Activated CD4-positive, alpha-beta memory T cell treated with anti-CD3 and anti-CD28 coated beads for 36 hours (primary cell): ENCODE measurements at regions not wholly inside any gene's neighbourhood (a gene's known extent, or its start where the extent isn't known, plus 50 kb on each side); places are given as distances from the start of the nearest gene placed in this dataset.
"Not testable (repeated sequence)": the region's sequence is repeated elsewhere in the genome, so short reads cannot be mapped to it uniquely, and the experiment has no call there.

ENCODE experiments used
- CTCF ChIA-PET: fragments of 350-600 bp; sonication (Branson Sonifier 250); formaldehyde crosslinking; loops from one replicate; lab custom pipeline; 2021; ENCODE audit warnings: antibody characterized with exemption, inconsistent platforms; lab: Charles Lee
- POLR2A ChIA-PET: fragments of 350-600 bp; sonication (Branson Sonifier 250); formaldehyde crosslinking; loops from one replicate; lab custom pipeline; 2021; ENCODE audit warnings: antibody characterized with exemption; lab: Charles Lee
- DNase-seq: peaks from one replicate; pipeline ENCODE4 v3.0.0-alpha.2; 2020
- H3K27ac Mint-ChIP-seq: one replicate; pipeline ENCODE4 v1.8.0; 2021; ENCODE audit warnings: mixed read lengths
- H3K27me3 Mint-ChIP-seq: one replicate; pipeline ENCODE4 v1.8.0; 2021; ENCODE audit warnings: mixed read lengths
- H3K36me3 Mint-ChIP-seq: one replicate; pipeline ENCODE4 v1.8.0; 2021; ENCODE audit warnings: mixed read lengths
- H3K4me1 Mint-ChIP-seq: one replicate; pipeline ENCODE4 v1.8.0; 2021; ENCODE audit warnings: low read depth, mixed read lengths
- H3K4me3 Mint-ChIP-seq: one replicate; pipeline ENCODE4 v1.8.0; 2021; ENCODE audit warnings: mild to moderate bottlenecking, mixed read lengths
- H3K9me3 Mint-ChIP-seq: one replicate; pipeline ENCODE4 v1.8.0; 2021; ENCODE audit warnings: mixed read lengths
- intact Hi-C: fragments of 100-400 bp; cut with micrococcal nuclease; formaldehyde crosslinking; loops from one replicate; pipeline ENCODE4 v1.15.1; 2023

GRCh38 chr5:112514111-112514510 lies 95.0 kb upstream of the EPB41L4A start:
- Mint-ChIP-seq H3K4me1 (no peaks in the 10 kb centered on the region), H3K36me3 (no peaks in the 10 kb centered on the region), H3K9me3 (no peaks in the 10 kb centered on the region), H3K27me3 (no peaks in the 10 kb centered on the region), H3K27ac (no peak overlapping the region), H3K4me3 (no peak overlapping the region)
- no peak for DNase-seq
- ChIA-PET CTCF (no interaction called here), POLR2A (no interaction called here)
- intact Hi-C loops: no loop called here

GRCh38 chr5:112520474-112520873 lies 101.4 kb upstream of the EPB41L4A start:
- DNase-seq, POLR2A ChIA-PET, intact Hi-C loops, H3K36me3 Mint-ChIP-seq, CTCF ChIA-PET, H3K27ac Mint-ChIP-seq, H3K9me3 Mint-ChIP-seq, H3K4me1 Mint-ChIP-seq, H3K4me3 Mint-ChIP-seq: not testable (repeated sequence)
- H3K27me3 Mint-ChIP-seq: peaks cover 22% of the 10 kb centered on the region

- H3K4me1 Mint-ChIP-seq, CTCF ChIA-PET, DNase-seq, H3K27ac Mint-ChIP-seq, POLR2A ChIA-PET, H3K4me3 Mint-ChIP-seq, intact Hi-C loops, H3K9me3 Mint-ChIP-seq, H3K36me3 Mint-ChIP-seq: not testable (repeated sequence)
- H3K27me3 Mint-ChIP-seq: peaks cover 23% of the 10 kb centered on the region
Observed at GRCh38 chr5:112522891-112523673, 104.0 kb upstream of the EPB41L4A start.

GRCh38 chr5:112523674-112524263 lies 104.7 kb upstream of the EPB41L4A start:
- H3K9me3 Mint-ChIP-seq, H3K36me3 Mint-ChIP-seq, DNase-seq, H3K4me1 Mint-ChIP-seq, H3K4me3 Mint-ChIP-seq, CTCF ChIA-PET, intact Hi-C loops, H3K27ac Mint-ChIP-seq, POLR2A ChIA-PET: not testable (repeated sequence)
- H3K27me3 Mint-ChIP-seq: peaks cover 23% of the 10 kb centered on the region

GRCh38 chr5:112525217-112525616 lies 106.1 kb upstream of the EPB41L4A start:
- ChIA-PET POLR2A (no interaction called here), CTCF (no interaction called here)
- H3K9me3 Mint-ChIP-seq: no peaks in the 10 kb centered on the region
- no peaks in the 10 kb centered on the region for H3K36me3 Mint-ChIP-seq
- no peak overlapping the region for H3K27ac Mint-ChIP-seq
- no peaks in the 10 kb centered on the region for H3K4me1 Mint-ChIP-seq
- intact Hi-C loops: no loop called here
- peaks cover 20% of the 10 kb centered on the region for H3K27me3 Mint-ChIP-seq
- no peak overlapping the region for H3K4me3 Mint-ChIP-seq
- DNase-seq: no peak

GRCh38 chr5:112528928-112529327 lies 109.9 kb upstream of the EPB41L4A start:
- Mint-ChIP-seq H3K9me3 (no peaks in the 10 kb centered on the region), H3K4me1 (no peaks in the 10 kb centered on the region), H3K27ac (no peak overlapping the region), H3K4me3 (no peak overlapping the region), H3K27me3 (peaks cover 9% of the 10 kb centered on the region), H3K36me3 (no peaks in the 10 kb centered on the region)
- POLR2A ChIA-PET: no interaction called here
- intact Hi-C loops: no loop called here
- no peak for DNase-seq
- CTCF ChIA-PET: no interaction called here

GRCh38 chr5:112529525-112529924 lies 110.4 kb upstream of the EPB41L4A start:
- no peaks in the 10 kb centered on the region for H3K4me1 Mint-ChIP-seq
- ChIA-PET POLR2A (no interaction called here), CTCF (interaction anchor here (0.7 kb wide), 1 partner anchor 11 kb away, joined by 3 read pairs; no protein-coding TSS in a partner anchor)
- no peak for DNase-seq
- H3K4me3 Mint-ChIP-seq: no peak overlapping the region
- H3K27me3 Mint-ChIP-seq: peaks cover 5% of the 10 kb centered on the region
- no peaks in the 10 kb centered on the region for H3K9me3 Mint-ChIP-seq
- intact Hi-C loops: no loop called here
- no peak overlapping the region for H3K27ac Mint-ChIP-seq
- H3K36me3 Mint-ChIP-seq: no peaks in the 10 kb centered on the region

- intact Hi-C loops: no loop called here
- Mint-ChIP-seq H3K27ac (no peak overlapping the region), H3K4me1 (no peaks in the 10 kb centered on the region), H3K4me3 (no peak overlapping the region), H3K27me3 (no peaks in the 10 kb centered on the region), H3K9me3 (no peaks in the 10 kb centered on the region), H3K36me3 (no peaks in the 10 kb centered on the region)
- ChIA-PET POLR2A (no interaction called here), CTCF (interaction anchor here (0.6 to 1.1 kb wide), 3 partner anchors 41 to 417 kb away, joined by 3 to 4 read pairs (median 3); no protein-coding TSS in a partner anchor)
- no peak for DNase-seq
Observed at GRCh38 chr5:112532654-112533360, 113.7 kb upstream of the EPB41L4A start.

GRCh38 chr5:112533362-112533761 lies 114.3 kb upstream of the EPB41L4A start:
- no peak overlapping the region for H3K4me3 Mint-ChIP-seq
- no peak for DNase-seq
- intact Hi-C loops: no loop called here
- peaks cover under 1% of the 10 kb centered on the region for H3K27me3 Mint-ChIP-seq
- H3K9me3 Mint-ChIP-seq: no peaks in the 10 kb centered on the region
- H3K4me1 Mint-ChIP-seq: no peaks in the 10 kb centered on the region
- CTCF ChIA-PET: interaction anchor here (0.6 to 1.1 kb wide), 2 partner anchors 42 to 358 kb away, joined by 3 read pairs; no protein-coding TSS in a partner anchor
- POLR2A ChIA-PET: no interaction called here
- H3K27ac Mint-ChIP-seq: no peak overlapping the region
- H3K36me3 Mint-ChIP-seq: no peaks in the 10 kb centered on the region

- Mint-ChIP-seq H3K27ac (no peak overlapping the region), H3K36me3 (no peaks in the 10 kb centered on the region), H3K27me3 (peaks cover 5% of the 10 kb centered on the region), H3K4me1 (no peaks in the 10 kb centered on the region), H3K4me3 (no peak overlapping the region), H3K9me3 (no peaks in the 10 kb centered on the region)
- CTCF ChIA-PET: no interaction called here
- DNase-seq: no peak
- POLR2A ChIA-PET: no interaction called here
- intact Hi-C loops: no loop called here
Observed at GRCh38 chr5:112534067-112534583, 115.0 kb upstream of the EPB41L4A start.

GRCh38 chr5:112534611-112535255 lies 115.7 kb upstream of the EPB41L4A start:
- DNase-seq: no peak
- H3K9me3 Mint-ChIP-seq: no peaks in the 10 kb centered on the region
- ChIA-PET POLR2A (no interaction called here), CTCF (no interaction called here)
- no peak overlapping the region for H3K27ac Mint-ChIP-seq
- peaks cover 5% of the 10 kb centered on the region for H3K27me3 Mint-ChIP-seq
- no peak overlapping the region for H3K4me3 Mint-ChIP-seq
- no peaks in the 10 kb centered on the region for H3K4me1 Mint-ChIP-seq
- no peaks in the 10 kb centered on the region for H3K36me3 Mint-ChIP-seq
- intact Hi-C loops: no loop called here

- no peaks in the 10 kb centered on the region for H3K4me1 Mint-ChIP-seq
- no peaks in the 10 kb centered on the region for H3K9me3 Mint-ChIP-seq
- ChIA-PET POLR2A (no interaction called here), CTCF (no interaction called here)
- H3K36me3 Mint-ChIP-seq: no peaks in the 10 kb centered on the region
- H3K4me3 Mint-ChIP-seq: no peak overlapping the region
- intact Hi-C loops: no loop called here
- DNase-seq: no peak
- peaks cover 5% of the 10 kb centered on the region for H3K27me3 Mint-ChIP-seq
- H3K27ac Mint-ChIP-seq: no peak overlapping the region
Observed at GRCh38 chr5:112535356-112535755, 116.3 kb upstream of the EPB41L4A start.
